ENCODE measurements at regions not wholly inside any gene's neighbourhood (a gene's known extent, or its start where the extent isn't known, plus 50 kb on each side); places are given as distances from the start of the nearest gene placed in this dataset.

- no peak for TF ChIP-seq CTCF (IDR thresholded peaks at IDR 0.05)
- no peak for TF ChIP-seq ZFX (IDR thresholded peaks at IDR 0.05; ENCODE audit: borderline replicate concordance)
Observed at GRCh38 chr1:68617942-68618341, 121.1 kb upstream of the DEPDC1 start.

Measured in 22Rv1 (cell line).